ENCODE measurements at regions not wholly inside any gene's neighbourhood (a gene's known extent, or its start where the extent isn't known, plus 50 kb on each side); places are given as distances from the start of the nearest gene placed in this dataset.
"Not testable (repeated sequence)": the region's sequence is repeated elsewhere in the genome, so short reads cannot be mapped to it uniquely, and the experiment has no call there.

- TF ChIP-seq CTCF (conservative IDR thresholded peaks at IDR 0.05; ENCODE audit: low read length): no peak
- peak; percentile 14 for DNase-seq (ENCODE audit: low read depth)
These were observed 174.3 kb upstream of the NLRP1 start for GRCh38 chr17:5758651-5759050.

GRCh38 chr17:5759501-5759925 is 175.2 kb upstream of the NLRP1 start:
- no peak for TF ChIP-seq CTCF (conservative IDR thresholded peaks at IDR 0.05; ENCODE audit: low read length)
- DNase-seq (ENCODE audit: low read depth): no peak
- no peak overlapping the region for H3K4me3 ChIP-seq (ENCODE audit: low read length)

More at GRCh38 chr17:5758651-5759050, 174.3 kb upstream of the NLRP1 start:
- H3K4me3 ChIP-seq (ENCODE audit: low read length): no peak overlapping the region

- no peak overlapping the region for H3K4me3 ChIP-seq (ENCODE audit: low read length)
- DNase-seq (ENCODE audit: low read depth): peak; percentile 24
- TF ChIP-seq CTCF (conservative IDR thresholded peaks at IDR 0.05; ENCODE audit: low read length): no peak
These were observed 177.9 kb upstream of the NLRP1 start for GRCh38 chr17:5762191-5762590.

- DNase-seq (ENCODE audit: low read depth): no peak
- H3K4me3 ChIP-seq (ENCODE audit: low read length): no peak overlapping the region
- TF ChIP-seq CTCF (conservative IDR thresholded peaks at IDR 0.05; ENCODE audit: low read length): no peak
These were observed 179.4 kb upstream of the NLRP1 start for GRCh38 chr17:5763595-5764306.

GRCh38 chr17:5769593-5770354 is 185.5 kb upstream of the NLRP1 start:
- peak; percentile 17 for DNase-seq (ENCODE audit: low read depth)
- no peak overlapping the region for H3K4me3 ChIP-seq (ENCODE audit: low read length)
- TF ChIP-seq CTCF (conservative IDR thresholded peaks at IDR 0.05; ENCODE audit: low read length): no peak

GRCh38 chr17:5770441-5771270 is 186.3 kb upstream of the NLRP1 start:
- H3K4me3 ChIP-seq (ENCODE audit: low read length): no peak overlapping the region

GRCh38 chr17:5771271-5771577 is 186.9 kb upstream of the NLRP1 start:
- not testable (repeated sequence) for DNase-seq (ENCODE audit: low read depth); H3K4me3 ChIP-seq (ENCODE audit: low read length)

More at GRCh38 chr17:5770441-5771270, 186.3 kb upstream of the NLRP1 start:
- no peak for DNase-seq (ENCODE audit: low read depth)
- TF ChIP-seq CTCF (conservative IDR thresholded peaks at IDR 0.05; ENCODE audit: low read length): no peak

- not testable (repeated sequence) for H3K4me3 ChIP-seq (ENCODE audit: low read length); DNase-seq (ENCODE audit: low read depth)
These were observed 187.7 kb upstream of the NLRP1 start for GRCh38 chr17:5772017-5772416.

Measured in AG10803 (cell line).